ENCODE measurements at regions not wholly inside any gene's neighbourhood (a gene's known extent, or its start where the extent isn't known, plus 50 kb on each side); places are given as distances from the start of the nearest gene placed in this dataset.

DNA sequence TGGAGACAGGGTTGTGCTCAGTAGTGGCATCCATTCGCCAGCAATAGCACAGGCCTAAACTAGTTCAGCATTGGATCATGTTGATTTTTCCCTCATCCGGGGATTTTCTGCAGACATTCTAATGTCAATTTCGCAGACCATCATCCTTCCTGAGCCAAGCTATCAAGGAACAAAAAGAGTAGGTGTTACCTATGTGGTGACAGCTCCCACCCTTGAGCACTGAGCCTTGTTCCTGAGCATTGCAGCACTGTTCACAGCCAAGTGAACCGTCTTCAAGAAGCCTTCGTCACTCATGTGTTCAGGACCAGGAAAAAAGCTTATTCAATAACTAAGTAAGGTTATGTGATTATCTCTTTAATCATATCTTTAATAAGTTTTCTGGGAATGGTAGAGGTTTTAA lies 576.2 kb downstream of the UQCRFS1 start:
- DNase-seq (ENCODE audit: extremely low spot score): no peak
- POLR2A ChIA-PET: no interaction called here

DNA sequence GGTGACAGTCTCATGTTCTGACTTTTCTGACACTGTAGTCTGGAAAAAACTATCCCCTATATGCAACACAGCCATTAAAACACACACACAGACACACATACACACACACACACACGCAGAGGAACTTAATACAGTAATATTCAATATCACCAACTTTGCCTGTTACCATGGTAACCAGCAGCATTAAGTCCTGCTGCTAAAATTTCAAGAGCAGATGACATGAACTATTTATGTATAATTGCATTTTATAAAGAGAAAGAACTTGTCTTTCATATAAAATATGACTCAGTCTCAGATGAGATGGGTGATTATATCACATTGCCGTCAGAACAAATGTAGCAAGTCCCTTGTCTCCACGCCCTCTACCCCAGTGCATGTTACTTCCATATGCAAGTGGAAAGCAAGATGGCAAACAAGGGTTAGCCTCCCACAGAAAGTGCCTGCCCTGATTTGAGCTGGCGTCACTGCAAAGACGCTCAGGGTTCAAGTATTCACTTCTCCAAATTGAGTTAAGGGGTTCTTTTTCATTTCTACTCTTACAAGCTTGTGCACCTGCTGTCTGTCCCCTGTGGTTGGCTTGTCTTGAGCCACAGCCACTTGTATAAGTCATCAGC lies 576.8 kb downstream of the UQCRFS1 start:
- ChIA-PET POLR2A (no interaction called here), CTCF (no interaction called here)

More for the DNA sequence above, 576.2 kb downstream of the UQCRFS1 start:
- TF ChIP-seq, protein P1, sequence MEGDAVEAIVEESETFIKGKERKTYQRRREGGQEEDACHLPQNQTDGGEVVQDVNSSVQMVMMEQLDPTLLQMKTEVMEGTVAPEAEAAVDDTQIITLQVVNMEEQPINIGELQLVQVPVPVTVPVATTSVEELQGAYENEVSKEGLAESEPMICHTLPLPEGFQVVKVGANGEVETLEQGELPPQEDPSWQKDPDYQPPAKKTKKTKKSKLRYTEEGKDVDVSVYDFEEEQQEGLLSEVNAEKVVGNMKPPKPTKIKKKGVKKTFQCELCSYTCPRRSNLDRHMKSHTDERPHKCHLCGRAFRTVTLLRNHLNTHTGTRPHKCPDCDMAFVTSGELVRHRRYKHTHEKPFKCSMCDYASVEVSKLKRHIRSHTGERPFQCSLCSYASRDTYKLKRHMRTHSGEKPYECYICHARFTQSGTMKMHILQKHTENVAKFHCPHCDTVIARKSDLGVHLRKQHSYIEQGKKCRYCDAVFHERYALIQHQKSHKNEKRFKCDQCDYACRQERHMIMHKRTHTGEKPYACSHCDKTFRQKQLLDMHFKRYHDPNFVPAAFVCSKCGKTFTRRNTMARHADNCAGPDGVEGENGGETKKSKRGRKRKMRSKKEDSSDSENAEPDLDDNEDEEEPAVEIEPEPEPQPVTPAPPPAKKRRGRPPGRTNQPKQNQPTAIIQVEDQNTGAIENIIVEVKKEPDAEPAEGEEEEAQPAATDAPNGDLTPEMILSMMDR (IDR thresholded peaks at IDR 0.05; ENCODE audit: control extremely low read depth, extremely low read depth, low read depth, missing control alignments): no peak
- CTCF ChIA-PET: no interaction called here

DNA sequence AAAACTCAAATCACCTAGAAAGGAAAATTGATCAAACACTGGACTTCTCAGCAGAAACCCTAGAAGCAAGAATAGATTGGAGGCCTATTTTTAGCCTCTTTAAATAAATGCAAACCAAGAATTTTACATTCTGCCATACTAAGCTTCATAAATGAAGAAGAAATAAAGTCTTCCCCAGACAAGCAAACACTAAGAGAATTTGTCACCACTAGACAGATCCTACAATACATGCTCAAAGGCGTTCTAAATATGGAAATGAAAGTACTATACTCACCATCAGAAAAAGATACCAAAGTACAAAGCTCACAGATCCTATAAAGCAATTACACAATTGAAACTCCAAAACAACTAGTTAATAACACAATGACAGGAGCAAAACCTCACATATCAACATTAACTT lies 578.1 kb downstream of the UQCRFS1 start:
- TF ChIP-seq, protein P1 (IDR thresholded peaks at IDR 0.05; ENCODE audit: control extremely low read depth, extremely low read depth, low read depth, missing control alignments): no peak
- ChIA-PET POLR2A (no interaction called here), CTCF (interaction anchor here (1.2 to 2.0 kb wide), 4 partner anchors 11 to 175 kb away, joined by 3 to 6 read pairs (median 3); no protein-coding TSS in a partner anchor)
- DNase-seq (ENCODE audit: extremely low spot score): no peak

More for the DNA sequence above, 576.8 kb downstream of the UQCRFS1 start:
- TF ChIP-seq, protein P1 (IDR thresholded peaks at IDR 0.05; ENCODE audit: control extremely low read depth, extremely low read depth, low read depth, missing control alignments): no peak
- DNase-seq (ENCODE audit: extremely low spot score): no peak

DNA sequence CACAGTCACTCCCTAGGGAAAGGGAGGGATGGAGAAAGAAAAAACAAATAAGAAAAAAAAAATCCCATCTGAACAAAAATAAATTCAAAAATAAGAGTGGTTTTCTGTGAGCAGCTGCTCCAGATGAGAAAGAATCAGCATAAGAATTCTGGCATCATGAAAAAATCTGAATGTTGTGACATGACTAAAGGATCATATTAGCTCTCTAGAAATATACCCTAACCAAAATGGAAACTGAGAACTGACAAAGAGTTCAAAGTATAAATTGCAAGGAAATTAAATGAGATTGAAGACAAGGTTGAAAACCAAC lies 579.0 kb downstream of the UQCRFS1 start:
- DNase-seq (ENCODE audit: extremely low spot score): no peak
- TF ChIP-seq, protein P1 (IDR thresholded peaks at IDR 0.05; ENCODE audit: control extremely low read depth, extremely low read depth, low read depth, missing control alignments): no peak
- ChIA-PET POLR2A (no interaction called here), CTCF (interaction anchor here (1.2 to 2.5 kb wide), 9 partner anchors 10 to 662 kb away, joined by 3 to 11 read pairs (median 5); no protein-coding TSS in a partner anchor)

DNA sequence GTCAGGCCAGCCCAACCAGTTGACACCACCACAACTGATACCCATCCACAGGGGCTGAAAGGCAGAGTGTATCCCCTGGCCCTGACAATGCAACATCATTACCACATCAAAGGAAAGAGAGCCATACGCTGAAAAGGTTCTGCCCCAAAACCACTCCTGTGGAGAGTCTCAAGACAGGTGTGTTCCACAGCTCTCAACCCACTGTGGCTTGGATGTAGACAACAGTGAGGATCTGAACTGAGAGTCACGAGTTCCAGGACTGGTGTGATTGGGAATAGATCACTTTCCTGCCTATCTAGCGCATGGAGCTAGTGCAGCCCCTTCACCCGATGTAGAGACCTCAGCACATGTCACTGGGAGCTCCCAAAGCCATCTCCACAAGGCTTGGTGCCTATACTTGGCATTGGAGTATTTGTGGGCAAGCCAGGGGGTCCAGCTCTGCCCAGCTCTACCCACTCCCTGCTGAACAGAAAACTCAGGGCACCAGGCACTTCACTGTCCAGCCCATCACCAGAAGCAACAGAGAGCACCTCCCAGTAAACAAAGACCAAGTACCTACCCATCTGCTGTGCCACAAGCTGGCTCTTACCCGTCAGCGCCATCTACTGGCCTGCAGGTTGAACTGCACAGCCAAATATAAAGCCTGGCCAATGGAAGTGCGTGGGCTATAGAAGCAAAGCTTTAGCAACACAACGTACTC lies 579.5 kb downstream of the UQCRFS1 start:
- peak; percentile 40 for DNase-seq (ENCODE audit: extremely low spot score)
- CTCF ChIA-PET: interaction anchor here (0.9 to 2.5 kb wide), 11 partner anchors 8 to 662 kb away, joined by 3 to 11 read pairs (median 3); no protein-coding TSS in a partner anchor
- POLR2A ChIA-PET: no interaction called here
- TF ChIP-seq, protein P1 (IDR thresholded peaks at IDR 0.05; ENCODE audit: control extremely low read depth, extremely low read depth, low read depth, missing control alignments): peak; percentile 69

DNA sequence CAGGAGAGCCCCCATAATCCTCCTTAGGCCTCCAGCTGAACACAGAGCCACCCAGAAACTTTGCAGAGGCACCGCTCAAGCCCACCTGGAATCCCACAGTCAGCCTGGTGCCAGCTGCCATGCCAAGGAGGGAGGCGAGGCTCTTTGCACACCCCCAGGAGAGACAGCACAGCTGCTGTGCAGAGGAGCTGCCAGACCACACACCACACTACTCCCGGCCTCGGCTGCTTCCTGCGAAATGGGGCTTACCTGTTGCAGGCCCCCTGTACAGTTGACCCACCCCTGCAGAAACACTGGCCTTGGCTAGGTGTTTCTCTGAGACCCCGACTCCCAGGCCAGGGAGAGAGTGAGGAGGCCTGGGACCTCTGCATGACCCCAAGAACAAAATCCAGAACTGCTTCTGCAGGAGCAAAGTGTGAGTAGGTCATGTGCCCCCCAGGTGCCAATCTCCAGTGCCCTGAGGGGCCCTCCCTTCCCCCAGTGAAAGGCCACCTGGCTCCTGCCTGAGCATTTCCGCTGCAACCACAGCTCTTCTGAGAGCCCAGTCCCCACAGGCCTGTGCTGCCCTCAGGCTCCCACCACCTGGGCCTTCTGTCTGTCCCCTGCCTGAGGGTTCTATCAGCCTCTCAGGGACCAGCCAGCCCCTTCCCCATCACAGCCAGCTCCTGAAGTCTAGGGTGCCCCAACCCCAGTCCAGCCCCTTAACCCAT lies 580.4 kb downstream of the UQCRFS1 start:
- no peak for DNase-seq (ENCODE audit: extremely low spot score)
- POLR2A ChIA-PET: no interaction called here
- CTCF ChIA-PET: interaction anchor here (0.9 to 2.5 kb wide), 5 partner anchors 9 to 661 kb away, joined by 3 to 11 read pairs (median 4); no protein-coding TSS in a partner anchor
- TF ChIP-seq, protein P1 (IDR thresholded peaks at IDR 0.05; ENCODE audit: control extremely low read depth, extremely low read depth, low read depth, missing control alignments): no peak
